ENCODE measurements at regions not wholly inside any gene's neighbourhood (a gene's known extent, or its start where the extent isn't known, plus 50 kb on each side); places are given as distances from the start of the nearest gene placed in this dataset.

- TF ChIP-seq CTCF (conservative IDR thresholded peaks at IDR 0.05; ENCODE audit: low read length) (no peak), EZH2phosphoT487 (IDR thresholded peaks at IDR 0.05; ENCODE audit: borderline replicate concordance, low read depth, low read length) (no peak)
Observed at GRCh38 chr18:65039578-65039977, 711.2 kb upstream of the CDH7 start.
